ENCODE measurements at regions not wholly inside any gene's neighbourhood (a gene's known extent, or its start where the extent isn't known, plus 50 kb on each side); places are given as distances from the start of the nearest gene placed in this dataset.

GRCh38 chr3:148331081-148331846, 366.4 kb upstream of the AGTR1 start:
- DNase-seq, result no peak

- DNase-seq, result no peak
Observed at GRCh38 chr3:148332509-148332908, 365.2 kb upstream of the AGTR1 start.

GRCh38 chr3:148333091-148333490, 364.6 kb upstream of the AGTR1 start:
- no peak for DNase-seq

GRCh38 chr3:148335612-148336011, 362.1 kb upstream of the AGTR1 start:
- DNase-seq, result no peak

- DNase-seq, result no peak
Observed at GRCh38 chr3:148343416-148343815, 354.3 kb upstream of the AGTR1 start.

- no peak for DNase-seq
Observed at GRCh38 chr3:148344521-148344920, 353.2 kb upstream of the AGTR1 start.

- DNase-seq, result no peak
Observed at GRCh38 chr3:148360051-148360450, 337.7 kb upstream of the AGTR1 start.

GRCh38 chr3:148366743-148367410, 330.8 kb upstream of the AGTR1 start:
- DNase-seq, result peak; percentile 33 to 48

- no peak for DNase-seq
Observed at GRCh38 chr3:148367756-148368155, 329.9 kb upstream of the AGTR1 start.

GRCh38 chr3:148369381-148369780, 328.3 kb upstream of the AGTR1 start:
- DNase-seq, result no peak

- no peak for DNase-seq
Observed at GRCh38 chr3:148372206-148372875, 325.4 kb upstream of the AGTR1 start.

GRCh38 chr3:148373961-148374360, 323.7 kb upstream of the AGTR1 start:
- DNase-seq, result no peak

GRCh38 chr3:148379763-148380382, 317.8 kb upstream of the AGTR1 start:
- DNase-seq, result peak; percentile 64 to 67

GRCh38 chr3:148381051-148381450, 316.7 kb upstream of the AGTR1 start:
- no peak for DNase-seq

- no peak for DNase-seq
Observed at GRCh38 chr3:148389916-148390315, 307.8 kb upstream of the AGTR1 start.

- no peak for DNase-seq
Observed at GRCh38 chr3:148395821-148396220, 301.9 kb upstream of the AGTR1 start.

- DNase-seq, result no peak
Observed at GRCh38 chr3:148400754-148401153, 296.9 kb upstream of the AGTR1 start.

- no peak for DNase-seq
Observed at GRCh38 chr3:148408667-148409066, 289.0 kb upstream of the AGTR1 start.

GRCh38 chr3:148420242-148420641, 277.5 kb upstream of the AGTR1 start:
- DNase-seq, result no peak

GRCh38 chr3:148428862-148429605, 268.7 kb upstream of the AGTR1 start:
- DNase-seq, result no peak

GRCh38 chr3:148433665-148434064, 264.0 kb upstream of the AGTR1 start:
- DNase-seq, result no peak

GRCh38 chr3:148435534-148435933, 262.2 kb upstream of the AGTR1 start:
- DNase-seq, result no peak
